Suprapubic skin (tissue), 4 donors: ENCODE measurements at regions not wholly inside any gene's neighbourhood (a gene's known extent, or its start where the extent isn't known, plus 50 kb on each side); places are given as distances from the start of the nearest gene placed in this dataset.

Experiments used
- DNase-seq, 2 donors: peaks; one replicate each; pipeline ENCODE4 v3.0.0-alpha.2; 2019; ENCODE audit warnings: low spot score in 2 of 2
- H3K27ac ChIP-seq: fragments of 200-600 bp; sonication (generic); one replicate; pipeline ENCODE4 v1.5.1; 2019
- H3K27me3 ChIP-seq: fragments of 200-600 bp; sonication (generic); one replicate; pipeline ENCODE4 v1.5.1; 2019
- H3K36me3 ChIP-seq: fragments of 200-600 bp; sonication (generic); one replicate; pipeline ENCODE4 v1.5.1; 2019
- H3K4me1 ChIP-seq: fragments of 200-600 bp; sonication (generic); one replicate; pipeline ENCODE4 v1.5.1; 2019
- H3K4me3 ChIP-seq: fragments of 200-600 bp; sonication (generic); one replicate; pipeline ENCODE4 v1.5.1; 2019; ENCODE audit warnings: mild to moderate bottlenecking
- H3K9me3 ChIP-seq: fragments of 200-600 bp; sonication (generic); one replicate; pipeline ENCODE4 v1.5.1; 2019
- EP300 ChIP-seq: sonication (generic); formaldehyde crosslinking; IDR thresholded peaks from one replicate; pipeline ENCODE4 v1.6.1; 2017; ENCODE audit warnings: antibody characterized with exemption
- POLR2A ChIP-seq, 2 donors: fragments of 450-650 bp; IDR thresholded peaks; one replicate each; pipeline ENCODE4 v1.6.1; 2017; ENCODE audit warnings: antibody characterized with exemption in 2 of 2, mild to moderate bottlenecking in 2 of 2, moderate library complexity in 2 of 2
- POLR2AphosphoS5 ChIP-seq, 3 donors: sonication (generic); formaldehyde crosslinking; IDR thresholded peaks; one replicate each; pipeline ENCODE4 v1.6.1; 2017; ENCODE audit warnings: antibody characterized with exemption in 3 of 3
- WGBS: methylation state at CpG from one replicate; pipeline ENCODE4 v1.1.5; 2018; 5-methylcytosine and 5-hydroxymethylcytosine counted together
- TF ChIP-seq, protein P1 (sequence below), 2 donors: fragments of 200-600 bp in 1 of 2; fragments of 450-650 bp in 1 of 2; sonication (generic) in 1 of 2; IDR thresholded peaks; one replicate each; pipeline ENCODE4 v1.5.1; 2016 to 2019; ENCODE audit warnings: antibody characterized with exemption in 2 of 2, mild to moderate bottlenecking in 1 of 2, moderate library complexity in 1 of 2

DNA sequence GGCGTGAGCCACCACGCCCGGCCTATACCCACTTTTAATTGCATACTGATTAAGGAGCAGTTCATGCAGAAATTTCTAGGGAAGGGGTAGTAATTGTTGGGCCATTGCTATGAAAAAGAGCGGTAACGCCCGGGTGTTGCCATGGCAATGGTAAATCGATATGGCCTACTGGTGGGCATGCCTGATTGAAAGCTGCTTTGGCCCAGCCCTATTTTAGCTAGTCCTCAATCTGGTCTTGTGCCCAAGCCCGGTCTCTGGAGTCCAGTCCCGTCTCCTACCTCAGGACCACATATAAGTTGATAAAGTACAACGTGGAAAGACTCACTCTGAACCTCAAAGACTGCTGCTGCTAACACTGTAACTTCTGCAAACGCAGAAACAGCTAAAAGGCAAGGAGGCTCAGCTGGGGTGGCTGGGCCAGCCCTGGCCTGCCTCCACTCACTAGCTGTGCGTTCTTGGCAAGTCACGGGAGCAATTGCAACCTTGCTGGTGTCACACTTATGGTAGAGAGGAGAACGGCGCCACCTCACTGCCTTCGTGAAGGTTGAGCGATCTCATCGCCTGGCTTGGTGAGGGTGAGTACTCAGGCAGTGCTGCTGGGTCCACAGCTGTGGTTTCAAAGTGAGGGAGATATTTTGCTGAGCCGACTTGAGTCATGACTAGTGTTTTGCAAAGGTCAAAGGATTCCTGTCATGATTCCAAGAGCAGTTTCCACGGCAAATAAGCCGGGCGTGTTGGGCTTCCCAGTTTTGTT, 57.0 kb upstream of the GRPEL1 start:
- DNase-seq = no peak
- peak overlapping the region; percentile 14 for H3K27ac ChIP-seq

GRCh38 chr4:7121866-7122653, 54.2 kb upstream of the GRPEL1 start:
- H3K4me1 ChIP-seq = peaks cover 13% of the 10 kb centered on the region
- no peak overlapping the region for H3K4me3 ChIP-seq
- 82% methylated on average over 7 of the region's 24 CpGs for WGBS
- no peak for DNase-seq
- no peaks in the 10 kb centered on the region for H3K27me3 ChIP-seq
- no peaks in the 10 kb centered on the region for H3K9me3 ChIP-seq
- H3K27ac ChIP-seq = no peak overlapping the region
- TF ChIP-seq POLR2AphosphoS5 (IDR thresholded peaks at IDR 0.05) (no peak), POLR2A (IDR thresholded peaks at IDR 0.05) (no peak)
- H3K36me3 ChIP-seq = no peaks in the 10 kb centered on the region

More for the DNA sequence above, 57.0 kb upstream of the GRPEL1 start:
- H3K4me3 ChIP-seq = no peak overlapping the region
- 45% methylated on average over 22 of the region's 22 CpGs for WGBS
- H3K27me3 ChIP-seq = no peaks in the 10 kb centered on the region
- peaks cover 13% of the 10 kb centered on the region for H3K4me1 ChIP-seq
- no peaks in the 10 kb centered on the region for H3K9me3 ChIP-seq
- H3K36me3 ChIP-seq = no peaks in the 10 kb centered on the region
- TF ChIP-seq EP300 (no peak), POLR2A (IDR thresholded peaks at IDR 0.05) (no peak), POLR2AphosphoS5 (IDR thresholded peaks at IDR 0.05) (no peak)
- TF ChIP-seq, protein P1, sequence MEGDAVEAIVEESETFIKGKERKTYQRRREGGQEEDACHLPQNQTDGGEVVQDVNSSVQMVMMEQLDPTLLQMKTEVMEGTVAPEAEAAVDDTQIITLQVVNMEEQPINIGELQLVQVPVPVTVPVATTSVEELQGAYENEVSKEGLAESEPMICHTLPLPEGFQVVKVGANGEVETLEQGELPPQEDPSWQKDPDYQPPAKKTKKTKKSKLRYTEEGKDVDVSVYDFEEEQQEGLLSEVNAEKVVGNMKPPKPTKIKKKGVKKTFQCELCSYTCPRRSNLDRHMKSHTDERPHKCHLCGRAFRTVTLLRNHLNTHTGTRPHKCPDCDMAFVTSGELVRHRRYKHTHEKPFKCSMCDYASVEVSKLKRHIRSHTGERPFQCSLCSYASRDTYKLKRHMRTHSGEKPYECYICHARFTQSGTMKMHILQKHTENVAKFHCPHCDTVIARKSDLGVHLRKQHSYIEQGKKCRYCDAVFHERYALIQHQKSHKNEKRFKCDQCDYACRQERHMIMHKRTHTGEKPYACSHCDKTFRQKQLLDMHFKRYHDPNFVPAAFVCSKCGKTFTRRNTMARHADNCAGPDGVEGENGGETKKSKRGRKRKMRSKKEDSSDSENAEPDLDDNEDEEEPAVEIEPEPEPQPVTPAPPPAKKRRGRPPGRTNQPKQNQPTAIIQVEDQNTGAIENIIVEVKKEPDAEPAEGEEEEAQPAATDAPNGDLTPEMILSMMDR (IDR thresholded peaks at IDR 0.05) = no peak

GRCh38 chr4:7121174-7121573, 53.3 kb upstream of the GRPEL1 start:
- Histone ChIP-seq H3K36me3 (no peaks in the 10 kb centered on the region), H3K27me3 (peaks cover 7% of the 10 kb centered on the region), H3K9me3 (no peaks in the 10 kb centered on the region), H3K4me3 (no peak overlapping the region), H3K4me1 (peaks cover 13% of the 10 kb centered on the region), H3K27ac (no peak overlapping the region)
- no peak for TF ChIP-seq POLR2A (IDR thresholded peaks at IDR 0.05)
- TF ChIP-seq, protein P1 (IDR thresholded peaks at IDR 0.05) = no peak
- no peak for TF ChIP-seq POLR2AphosphoS5 (IDR thresholded peaks at IDR 0.05)
- TF ChIP-seq EP300 = no peak
- 73% methylated on average over 9 of the region's 15 CpGs for WGBS
- DNase-seq = no peak

DNA sequence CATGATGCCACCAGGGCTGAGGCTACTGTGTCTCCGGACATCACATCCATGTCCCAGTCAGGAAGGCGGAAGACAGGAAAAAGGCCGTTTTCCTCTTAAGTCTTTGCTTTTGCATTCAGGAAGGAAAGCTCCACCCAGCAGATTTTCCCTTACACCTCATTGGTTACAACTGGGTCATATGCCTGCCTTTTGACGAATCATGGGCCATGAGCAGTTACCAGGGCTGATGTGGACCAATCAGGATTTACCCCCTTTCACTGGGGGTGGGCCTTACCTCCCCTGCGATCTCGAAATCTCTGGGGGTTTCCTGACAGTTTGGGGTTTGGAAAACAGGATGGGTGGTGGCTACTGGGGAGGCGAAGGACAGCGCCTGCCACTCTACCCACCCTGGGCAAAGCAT, 52.5 kb upstream of the GRPEL1 start:
- H3K4me1 ChIP-seq = peaks cover 9% of the 10 kb centered on the region
- WGBS = 79% methylated on average over 8 of the region's 8 CpGs
- H3K27ac ChIP-seq = no peak overlapping the region
- no peak for DNase-seq
- no peaks in the 10 kb centered on the region for H3K36me3 ChIP-seq
- no peak for TF ChIP-seq POLR2A (IDR thresholded peaks at IDR 0.05)
- no peaks in the 10 kb centered on the region for H3K9me3 ChIP-seq
- no peak overlapping the region for H3K4me3 ChIP-seq
- peaks cover 10% of the 10 kb centered on the region for H3K27me3 ChIP-seq

- peaks cover 10% of the 10 kb centered on the region for H3K27me3 ChIP-seq
- no peaks in the 10 kb centered on the region for H3K36me3 ChIP-seq
- TF ChIP-seq EP300 = no peak
- no peak for TF ChIP-seq POLR2AphosphoS5 (IDR thresholded peaks at IDR 0.05)
- TF ChIP-seq, protein P1 (IDR thresholded peaks at IDR 0.05) = no peak
- TF ChIP-seq POLR2A (IDR thresholded peaks at IDR 0.05) = no peak
- H3K27ac ChIP-seq = no peak overlapping the region
- no peaks in the 10 kb centered on the region for H3K4me1 ChIP-seq
- 87% methylated on average over 2 of the region's 2 CpGs for WGBS
- DNase-seq = no peak
- no peak overlapping the region for H3K4me3 ChIP-seq
- H3K9me3 ChIP-seq = no peaks in the 10 kb centered on the region
Observed at GRCh38 chr4:7118013-7118832, 50.4 kb upstream of the GRPEL1 start.
